HG02588 (cell line): ENCODE measurements at regions not wholly inside any gene's neighbourhood (a gene's known extent, or its start where the extent isn't known, plus 50 kb on each side); places are given as distances from the start of the nearest gene placed in this dataset.
A peak's percentile ranks its signal among the peaks of the same experiment; 100 is the strongest.
"Not testable (repeated sequence)": the region's sequence is repeated elsewhere in the genome, so short reads cannot be mapped to it uniquely, and the experiment has no call there.

Experiments used
- ATAC-seq: cut with Tn5 transposase; IDR thresholded peaks from one replicate; pipeline ENCODE4 v1.9.1; 2021; ENCODE audit warnings: mild to moderate bottlenecking, moderate library complexity; ENCODE audit not compliant: unreplicated experiment

- ATAC-seq: no peak
Observed at GRCh38 chr13:81153478-81153877, 812.6 kb upstream of the SPRY2 start.

GRCh38 chr13:81148822-81149221, 807.9 kb upstream of the SPRY2 start:
- no peak for ATAC-seq

DNA sequence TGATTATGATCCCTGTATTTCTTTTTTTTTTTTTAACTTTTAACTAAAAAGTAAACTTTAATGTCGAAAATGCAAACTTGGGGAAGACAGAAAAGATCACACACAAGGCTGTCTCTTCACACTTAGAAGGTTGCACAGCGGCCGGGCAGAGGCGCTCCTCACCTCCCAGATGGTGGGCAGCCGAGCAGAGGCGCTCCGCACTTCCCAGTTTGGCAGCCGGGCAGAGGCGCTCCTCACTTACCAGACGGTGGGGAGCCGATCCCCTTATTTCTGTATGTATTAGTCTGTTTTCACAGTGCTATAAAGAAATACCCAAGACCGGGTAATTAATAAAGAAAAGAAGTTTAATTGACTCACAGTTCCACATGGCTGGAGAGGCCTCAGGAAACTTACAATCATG, 805.6 kb upstream of the SPRY2 start:
- not testable (repeated sequence) for ATAC-seq

DNA sequence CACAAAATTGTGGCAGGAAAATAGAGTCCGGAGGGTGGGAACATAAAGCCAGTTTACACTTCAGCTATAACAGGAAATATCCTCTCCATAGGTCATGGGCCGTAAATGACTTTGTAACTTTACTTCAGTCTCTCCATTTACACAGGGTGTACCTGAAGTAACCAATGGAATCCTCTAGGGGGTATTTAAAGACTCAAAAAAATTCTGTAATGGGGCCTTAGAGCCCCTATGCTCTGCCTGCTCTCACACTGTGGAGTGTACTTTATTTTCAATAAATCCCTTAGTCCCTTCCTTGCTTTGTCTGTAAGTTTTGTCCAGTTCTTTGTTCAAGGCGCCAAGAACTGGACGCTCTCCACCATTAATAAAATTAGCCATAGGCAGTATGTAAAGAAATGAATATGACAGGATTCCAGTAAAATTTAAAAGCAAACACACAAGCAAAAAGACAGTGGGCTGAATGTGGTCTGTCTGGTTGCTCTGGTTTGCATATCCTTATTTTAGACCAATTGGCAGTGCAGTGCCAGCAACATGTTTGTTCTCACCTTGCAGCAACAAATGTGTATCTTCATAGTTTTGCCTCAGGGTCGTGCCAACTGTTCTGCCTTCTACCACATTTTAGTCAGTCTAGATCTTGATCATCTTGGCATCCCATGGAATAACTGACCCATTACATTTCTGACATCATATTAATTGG, 801.5 kb upstream of the SPRY2 start:
- ATAC-seq: no peak

GRCh38 chr13:81140675-81141074, 799.7 kb upstream of the SPRY2 start:
- no peak for ATAC-seq

DNA sequence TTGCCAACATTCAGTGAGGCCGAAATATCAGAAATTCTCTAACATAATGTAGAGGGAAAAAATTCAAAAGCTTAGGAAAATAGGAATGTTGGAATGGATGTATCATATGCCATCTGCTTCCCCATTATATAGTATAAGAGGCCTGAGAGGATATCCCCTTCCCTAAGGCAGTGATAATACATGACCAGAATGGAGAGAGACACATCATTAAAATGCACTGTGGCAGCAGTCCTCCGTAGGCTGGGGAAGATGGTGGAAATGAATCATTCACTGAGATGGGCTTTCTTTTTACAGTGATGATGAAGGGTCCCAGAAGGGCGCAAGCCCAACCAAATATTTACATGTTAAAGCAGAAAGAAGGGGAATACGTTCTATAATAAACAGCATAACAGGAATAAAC, 799.1 kb upstream of the SPRY2 start:
- ATAC-seq: no peak

DNA sequence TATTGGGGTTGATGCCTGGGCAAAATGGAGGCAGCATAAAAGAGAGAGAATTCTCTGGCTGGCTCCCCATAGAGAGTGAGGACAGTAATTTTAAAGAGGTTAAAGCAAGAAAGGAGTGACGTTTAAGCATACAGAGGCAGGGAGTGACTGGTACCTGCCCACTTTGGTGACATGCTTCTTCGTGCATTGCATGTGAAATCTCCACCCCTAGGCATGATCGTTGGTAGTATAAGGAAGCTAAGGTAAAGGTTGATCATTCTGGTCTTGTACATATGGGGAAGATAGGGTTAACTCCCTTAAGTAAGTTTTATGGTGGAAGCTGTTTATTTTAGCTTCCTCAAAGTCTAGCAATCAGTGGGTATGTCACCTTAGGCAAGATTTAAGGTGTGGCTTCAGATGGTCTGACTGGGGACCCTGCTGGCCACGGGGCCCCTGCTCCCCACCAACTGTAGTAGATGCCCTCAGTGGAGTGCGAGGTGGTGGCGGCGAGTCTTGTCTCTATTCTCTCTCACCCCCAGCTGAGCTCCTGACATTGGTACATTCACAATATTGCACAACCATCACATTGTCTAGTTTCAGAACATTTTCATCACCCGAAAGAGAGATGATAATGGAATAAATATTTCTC, 797.5 kb upstream of the SPRY2 start:
- no peak for ATAC-seq

DNA sequence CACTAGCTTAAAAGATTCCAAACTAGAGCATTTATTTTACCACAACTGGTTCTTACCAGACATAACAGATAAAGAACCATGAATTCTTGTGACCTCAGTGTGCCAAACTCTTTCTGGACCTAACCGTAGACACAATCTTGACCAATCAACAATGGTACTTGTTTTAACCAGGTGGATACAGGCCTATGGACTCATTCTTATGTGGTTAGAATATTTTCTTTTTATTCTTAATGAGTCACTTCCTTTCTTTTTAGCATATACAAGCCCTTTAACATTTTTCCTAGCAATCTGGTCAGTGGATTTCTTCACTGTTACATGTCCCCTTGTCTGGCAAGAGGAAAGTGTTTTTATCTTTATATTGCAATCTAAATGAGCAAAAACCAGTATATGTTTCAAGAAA, 792.1 kb upstream of the SPRY2 start:
- no peak for ATAC-seq

GRCh38 chr13:81117416-81117815, 776.5 kb upstream of the SPRY2 start:
- ATAC-seq: no peak

DNA sequence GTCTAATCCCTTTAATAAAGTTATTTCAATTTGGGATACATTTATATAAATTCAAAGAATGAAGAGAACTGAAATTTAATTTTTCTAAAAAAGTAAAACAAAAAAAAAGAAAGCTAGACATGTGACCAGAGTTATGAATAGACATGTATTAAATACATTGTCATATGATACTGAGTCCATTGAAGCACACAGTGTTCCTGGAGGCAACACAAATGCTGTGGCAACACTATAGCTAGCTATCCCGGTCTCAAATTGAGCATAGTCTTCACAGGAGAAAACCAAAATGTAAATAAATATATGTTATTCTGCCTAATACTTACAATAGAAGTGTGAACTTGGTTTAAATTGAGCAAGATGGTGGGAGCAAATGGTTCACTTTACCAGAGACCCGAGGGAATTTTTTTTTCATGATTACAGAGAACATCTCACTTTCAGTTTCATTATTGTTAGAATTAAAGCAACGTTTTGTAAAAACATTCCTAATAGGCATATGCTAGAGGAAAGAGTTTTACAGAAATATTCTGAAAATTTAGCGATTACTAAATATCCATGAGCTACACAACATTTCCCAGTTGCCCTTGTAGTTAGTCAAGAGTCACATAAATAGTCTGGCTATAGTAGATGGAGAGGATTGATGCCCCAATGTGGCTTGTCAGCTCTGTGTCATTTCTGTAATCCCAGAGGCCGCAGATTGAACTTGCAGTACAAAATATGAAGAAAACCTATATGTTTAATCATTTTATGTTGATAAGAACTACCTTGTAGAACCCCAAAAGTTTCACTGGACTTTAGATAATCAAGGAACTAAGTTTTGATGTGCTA, 775.7 kb upstream of the SPRY2 start:
- peak; percentile 66 for ATAC-seq

DNA sequence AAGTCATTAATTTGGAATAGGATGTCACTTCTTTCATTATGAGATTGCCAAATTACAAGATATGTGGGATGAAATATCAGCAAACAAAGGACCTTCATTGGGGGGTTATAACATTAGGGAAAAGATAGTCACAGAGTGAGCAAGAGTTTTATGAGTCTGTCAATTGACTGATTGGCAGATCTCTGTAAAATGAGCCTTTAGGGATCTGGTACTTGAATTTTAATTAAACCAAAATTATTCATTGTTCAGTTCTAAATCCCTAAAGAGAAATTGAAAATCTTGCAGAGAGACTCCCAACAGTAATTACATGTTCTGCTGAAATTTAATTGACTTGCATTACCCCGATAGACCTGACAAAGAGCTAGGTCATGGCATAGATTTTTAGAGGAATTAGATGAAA, 768.1 kb upstream of the SPRY2 start:
- no peak for ATAC-seq

DNA sequence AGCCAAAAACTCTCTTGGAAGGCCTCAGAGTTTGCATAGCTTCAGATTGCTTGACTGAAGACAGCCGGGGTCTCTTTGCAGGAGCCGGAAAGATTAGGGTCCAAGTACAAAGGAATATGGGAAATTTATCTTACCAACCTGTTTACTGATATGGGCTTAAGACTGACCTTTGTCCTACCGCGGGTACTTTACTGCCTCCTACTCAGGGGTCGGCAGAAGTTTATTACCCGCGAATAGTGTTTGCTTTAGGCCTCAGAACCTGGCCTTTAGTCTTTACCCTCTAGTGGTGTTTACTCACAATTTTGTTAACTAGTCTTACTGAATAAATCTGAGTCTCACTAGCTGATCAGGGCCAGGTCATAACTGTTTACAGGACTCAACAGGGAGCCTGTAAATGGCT, 765.4 kb upstream of the SPRY2 start:
- ATAC-seq: no peak

GRCh38 chr13:81104035-81104715, 763.2 kb upstream of the SPRY2 start:
- no peak for ATAC-seq

DNA sequence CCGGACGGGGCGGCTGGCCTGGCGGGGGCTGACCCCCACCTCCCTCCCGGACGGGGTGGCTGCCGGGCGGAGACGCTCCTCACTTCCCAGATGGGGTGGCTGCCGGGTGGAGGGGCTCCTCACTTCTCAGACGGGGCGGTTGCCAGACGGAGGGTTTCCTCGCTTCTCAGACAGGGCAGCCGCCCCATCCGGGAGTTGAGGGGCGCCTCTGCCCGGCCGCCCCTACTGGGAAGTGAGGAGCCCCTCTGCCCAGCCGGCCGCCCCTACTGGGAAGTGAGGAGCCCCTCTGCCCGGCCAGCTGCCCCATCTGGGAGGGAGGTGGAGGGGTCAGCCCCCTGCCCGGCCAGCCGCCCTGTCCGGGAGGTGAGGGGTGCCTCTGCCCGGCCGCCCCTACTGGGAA, 761.1 kb upstream of the SPRY2 start:
- not testable (repeated sequence) for ATAC-seq

DNA sequence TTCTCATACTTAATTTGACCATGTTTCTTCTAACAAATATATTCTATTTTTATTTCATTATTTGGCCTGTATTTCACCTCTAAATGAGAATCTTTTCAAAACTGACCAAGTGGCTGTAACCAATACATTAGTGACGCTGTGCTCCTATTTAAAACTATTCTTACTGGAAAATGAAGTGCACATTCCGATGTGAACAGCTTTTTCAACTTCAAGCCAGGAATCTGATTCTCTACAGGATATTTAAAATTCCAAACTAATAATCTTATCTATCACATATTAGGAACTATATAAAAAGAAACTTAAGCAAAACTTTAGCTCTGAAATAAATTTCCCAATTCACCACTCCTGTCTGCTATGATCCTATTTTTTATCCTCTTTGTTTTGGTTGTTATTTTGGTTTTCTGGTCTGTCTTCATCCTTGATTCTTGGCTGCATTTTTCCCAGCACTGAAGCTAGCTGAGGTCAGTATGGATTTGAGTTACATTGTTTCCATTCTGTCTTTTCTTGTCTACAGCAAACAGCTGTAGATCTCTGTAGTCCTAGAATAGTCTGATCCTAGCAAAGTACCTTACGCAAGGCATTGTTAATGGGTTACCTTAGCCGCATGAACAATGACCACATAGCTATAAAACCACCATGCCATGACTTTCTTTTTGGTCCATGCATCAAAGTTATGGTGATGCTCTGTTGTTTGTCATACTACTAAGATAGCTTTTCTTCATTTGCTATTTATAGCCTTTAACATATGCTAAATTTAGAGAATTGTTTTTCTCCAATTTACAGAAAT, 748.6 kb upstream of the SPRY2 start:
- no peak for ATAC-seq

DNA sequence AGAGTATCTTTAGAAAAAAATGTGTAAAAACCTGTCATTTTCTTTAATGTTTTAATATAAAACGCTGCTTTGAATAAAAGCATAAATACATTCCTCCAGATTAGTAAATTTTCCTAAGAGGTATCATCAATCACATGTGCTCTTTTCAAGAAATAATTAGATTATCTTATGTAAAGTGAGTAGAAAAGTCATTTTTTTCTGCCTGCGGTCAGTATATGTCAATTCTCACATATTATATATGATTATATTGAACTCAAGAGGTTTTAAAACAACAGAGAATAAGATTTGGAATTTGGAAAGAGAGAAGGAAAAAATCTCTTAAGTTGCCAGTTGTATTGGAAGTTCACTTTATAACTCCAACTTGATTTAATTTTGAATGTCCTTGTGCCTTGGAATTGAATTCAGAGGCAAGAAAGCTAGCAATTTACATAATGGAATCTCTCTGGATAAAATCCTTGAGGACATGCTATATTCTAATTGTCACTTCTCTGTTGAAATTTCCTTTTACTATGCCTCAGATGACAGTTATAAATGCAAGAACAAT, 740.1 kb upstream of the SPRY2 start:
- ATAC-seq: no peak

GRCh38 chr13:81078048-81078447, 737.1 kb upstream of the SPRY2 start:
- no peak for ATAC-seq

GRCh38 chr13:81069822-81070221, 728.9 kb upstream of the SPRY2 start:
- not testable (repeated sequence) for ATAC-seq

GRCh38 chr13:81058916-81059290, 718.0 kb upstream of the SPRY2 start:
- no peak for ATAC-seq

DNA sequence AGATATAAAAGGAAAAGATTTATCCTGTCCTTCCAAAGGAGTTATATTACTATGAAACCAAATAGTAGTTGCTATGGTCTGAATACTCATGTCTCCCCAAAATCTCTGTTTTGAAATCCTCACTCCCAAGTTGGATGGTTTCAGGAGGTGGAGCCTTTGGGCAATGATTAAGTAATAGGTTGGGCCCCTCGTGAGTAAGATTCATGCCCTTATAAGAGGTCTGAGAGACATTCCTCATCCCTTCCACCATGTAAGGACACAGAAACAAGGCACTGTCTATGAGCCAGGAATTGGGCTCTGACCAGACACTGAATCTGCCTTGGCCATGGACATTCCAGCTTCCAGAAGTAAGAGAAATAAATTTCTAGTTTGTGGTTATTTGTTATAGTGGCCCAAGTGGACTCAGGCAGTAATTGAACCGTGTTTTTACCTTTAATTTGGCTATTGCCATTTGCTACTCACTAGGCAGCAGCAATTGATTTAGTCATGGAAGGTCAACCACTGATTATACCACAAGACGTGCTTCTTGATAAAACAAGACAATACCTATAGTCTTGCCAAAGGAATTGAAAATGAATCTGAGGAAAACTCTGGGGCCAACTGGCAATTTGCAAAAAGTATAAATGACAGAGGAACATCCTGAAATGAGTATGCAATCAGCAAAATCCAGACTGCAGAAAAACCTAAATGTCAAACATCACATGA, 717.4 kb upstream of the SPRY2 start:
- ATAC-seq: no peak
